ENCODE measurements at regions not wholly inside any gene's neighbourhood (a gene's known extent, or its start where the extent isn't known, plus 50 kb on each side); places are given as distances from the start of the nearest gene placed in this dataset.
A peak's percentile ranks its signal among the peaks of the same experiment; 100 is the strongest.
"Not testable (repeated sequence)": the region's sequence is repeated elsewhere in the genome, so short reads cannot be mapped to it uniquely, and the experiment has no call there.

DNA sequence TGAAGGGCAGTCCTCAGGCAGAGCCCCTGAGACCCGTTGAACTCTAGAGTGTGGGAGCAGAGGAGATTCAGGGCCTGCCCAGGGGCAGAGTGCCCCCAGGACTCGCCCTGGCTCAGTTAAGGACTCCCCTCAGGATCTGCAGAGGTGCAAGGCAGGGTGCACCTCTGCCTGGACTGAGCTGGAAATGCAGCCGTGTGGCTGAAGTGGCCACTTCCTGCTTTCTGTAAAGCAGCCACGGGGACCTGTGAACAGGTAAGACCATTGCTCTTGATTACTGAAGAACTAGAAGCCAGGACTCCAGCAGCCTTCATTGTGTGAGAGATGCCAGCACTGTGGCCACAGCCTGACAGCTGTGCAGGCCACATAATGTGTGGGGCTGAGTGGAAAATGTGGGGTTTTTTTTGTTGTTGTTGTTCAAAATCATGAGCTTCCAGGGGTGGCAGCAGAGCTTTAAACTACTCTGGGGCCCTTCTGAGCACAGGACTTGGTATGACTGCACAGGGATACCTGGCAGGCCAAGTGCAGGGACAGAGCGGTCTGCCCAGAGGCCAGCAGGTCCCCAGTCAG lies 339.8 kb downstream of the CACNA1B start:
- H3K27ac Mint-ChIP-seq = peak overlapping the region in 1 of 3 experiments; percentile 82; a peak in 1 of 7 replicates
- not testable (repeated sequence) for H3K36me3 Mint-ChIP-seq (ENCODE audit: insufficient read depth in 1 of 3, low read depth in 3 of 3)

DNA sequence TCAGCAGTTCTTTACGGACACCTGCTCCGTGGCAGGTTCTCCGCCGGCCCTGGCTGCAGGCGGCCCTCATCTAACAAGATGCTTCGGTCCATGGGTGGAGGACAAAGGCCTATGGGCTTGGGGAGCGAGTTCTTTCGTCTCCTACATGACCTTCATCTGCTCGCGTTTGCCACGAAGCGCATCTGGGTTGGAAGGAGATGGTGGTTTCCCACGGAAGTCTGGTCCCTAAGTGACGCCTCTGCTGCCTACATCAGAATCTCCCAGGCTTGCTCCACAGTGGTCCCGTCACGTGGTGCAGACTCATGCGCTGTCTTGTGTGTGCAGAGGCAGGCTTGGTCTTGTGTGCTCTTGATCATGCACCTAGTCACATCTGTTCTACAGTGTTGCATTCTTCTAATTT lies 341.7 kb downstream of the CACNA1B start:
- H4K8ac ChIP-seq (replicated peaks; ENCODE audit: insufficient read length, low read depth, low read length); H3K27me3 ChIP-seq (ENCODE audit: insufficient read depth, low read length); H2AFZ ChIP-seq (ENCODE audit: low read length); H3K14ac ChIP-seq (ENCODE audit: insufficient read depth, low read length); H4K91ac ChIP-seq (ENCODE audit: insufficient read length, low read depth, low read length); H3K79me1 ChIP-seq (ENCODE audit: insufficient read depth, low read depth, low read length, poor library complexity, severe bottlenecking); H3K9ac ChIP-seq (ENCODE audit: extremely low read depth, insufficient read length, low read length); DNase-seq; H2AK5ac ChIP-seq (ENCODE audit: insufficient read length, low read length); H3K4me2 ChIP-seq (ENCODE audit: insufficient read depth, insufficient read length, low read length); H4K5ac ChIP-seq (ENCODE audit: insufficient read length, low read depth, low read length); H3K9me3 Mint-ChIP-seq; H2BK20ac ChIP-seq (ENCODE audit: low read depth, low read length, poor library complexity, severe bottlenecking); H3K27me3 Mint-ChIP-seq (ENCODE audit: low read depth); H3K27ac Mint-ChIP-seq; H3K4me1 Mint-ChIP-seq; H2BK5ac ChIP-seq (ENCODE audit: insufficient read length, low read length); H3K4me3 Mint-ChIP-seq; H3K4me1 ChIP-seq (ENCODE audit: insufficient read depth, low read length); H4K20me1 ChIP-seq (ENCODE audit: control insufficient read depth, insufficient read depth, insufficient read length); H3K23ac ChIP-seq (ENCODE audit: insufficient read length, low read depth, low read length); H2BK12ac ChIP-seq (ENCODE audit: insufficient read length, low read depth, low read length); H3K9me3 ChIP-seq (ENCODE audit: control insufficient read depth, low read depth, low read length); H3K4ac ChIP-seq (ENCODE audit: low read depth, low read length); H3K36me3 Mint-ChIP-seq (ENCODE audit: insufficient read depth in 1 of 3, low read depth in 3 of 3); H3K79me2 ChIP-seq (ENCODE audit: insufficient read depth, low read length); H2BK15ac ChIP-seq (ENCODE audit: low read depth, low read length); H3K18ac ChIP-seq (ENCODE audit: insufficient read length, low read depth, low read length); H3K23me2 ChIP-seq (ENCODE audit: insufficient read length, low read depth, low read length, poor library complexity, severe bottlenecking); H3K56ac ChIP-seq (ENCODE audit: insufficient read length, low read depth, low read length); H2BK120ac ChIP-seq (ENCODE audit: low read depth, low read length, poor library complexity, severe bottlenecking); H3T11ph ChIP-seq (ENCODE audit: low read length); H3K27ac ChIP-seq (ENCODE audit: insufficient read length, low read depth, low read length): not testable (repeated sequence)
- no CpG with 5 or more reads among the region's 17 CpGs for WGBS (ENCODE audit: extremely low coverage, insufficient read length, low lambda C conversion rate)

More for the DNA sequence above, 339.8 kb downstream of the CACNA1B start:
- H2AFZ ChIP-seq (ENCODE audit: low read length); H3K79me2 ChIP-seq (ENCODE audit: insufficient read depth, low read length); H2BK120ac ChIP-seq (ENCODE audit: low read depth, low read length, poor library complexity, severe bottlenecking); H3K56ac ChIP-seq (ENCODE audit: insufficient read length, low read depth, low read length); H3K4me1 Mint-ChIP-seq; H2BK15ac ChIP-seq (ENCODE audit: low read depth, low read length); H3K4me2 ChIP-seq (ENCODE audit: insufficient read depth, insufficient read length, low read length); H3K27ac ChIP-seq (ENCODE audit: insufficient read length, low read depth, low read length); H4K8ac ChIP-seq (replicated peaks; ENCODE audit: insufficient read length, low read depth, low read length); H3K9me3 Mint-ChIP-seq; H3K18ac ChIP-seq (ENCODE audit: insufficient read length, low read depth, low read length); H3K9me3 ChIP-seq (ENCODE audit: control insufficient read depth, low read depth, low read length); H4K5ac ChIP-seq (ENCODE audit: insufficient read length, low read depth, low read length); H3K27me3 ChIP-seq (ENCODE audit: insufficient read depth, low read length); H2BK5ac ChIP-seq (ENCODE audit: insufficient read length, low read length); H3K27me3 Mint-ChIP-seq (ENCODE audit: low read depth); H3K23me2 ChIP-seq (ENCODE audit: insufficient read length, low read depth, low read length, poor library complexity, severe bottlenecking); H3K4me3 Mint-ChIP-seq; H2BK12ac ChIP-seq (ENCODE audit: insufficient read length, low read depth, low read length); H2BK20ac ChIP-seq (ENCODE audit: low read depth, low read length, poor library complexity, severe bottlenecking); H3K14ac ChIP-seq (ENCODE audit: insufficient read depth, low read length); H3K4me1 ChIP-seq (ENCODE audit: insufficient read depth, low read length); H3K4ac ChIP-seq (ENCODE audit: low read depth, low read length); H2AK5ac ChIP-seq (ENCODE audit: insufficient read length, low read length); H3K79me1 ChIP-seq (ENCODE audit: insufficient read depth, low read depth, low read length, poor library complexity, severe bottlenecking); H3K9ac ChIP-seq (ENCODE audit: extremely low read depth, insufficient read length, low read length); H3K23ac ChIP-seq (ENCODE audit: insufficient read length, low read depth, low read length); H3T11ph ChIP-seq (ENCODE audit: low read length); H4K91ac ChIP-seq (ENCODE audit: insufficient read length, low read depth, low read length); H4K20me1 ChIP-seq (ENCODE audit: control insufficient read depth, insufficient read depth, insufficient read length): not testable (repeated sequence)
- peak; percentile 30 for DNase-seq
- no CpG with 5 or more reads among the region's 5 CpGs for WGBS (ENCODE audit: extremely low coverage, insufficient read length, low lambda C conversion rate)

All from H9 (cell line).